ENCODE measurements at regions not wholly inside any gene's neighbourhood (a gene's known extent, or its start where the extent isn't known, plus 50 kb on each side); places are given as distances from the start of the nearest gene placed in this dataset.

DNA sequence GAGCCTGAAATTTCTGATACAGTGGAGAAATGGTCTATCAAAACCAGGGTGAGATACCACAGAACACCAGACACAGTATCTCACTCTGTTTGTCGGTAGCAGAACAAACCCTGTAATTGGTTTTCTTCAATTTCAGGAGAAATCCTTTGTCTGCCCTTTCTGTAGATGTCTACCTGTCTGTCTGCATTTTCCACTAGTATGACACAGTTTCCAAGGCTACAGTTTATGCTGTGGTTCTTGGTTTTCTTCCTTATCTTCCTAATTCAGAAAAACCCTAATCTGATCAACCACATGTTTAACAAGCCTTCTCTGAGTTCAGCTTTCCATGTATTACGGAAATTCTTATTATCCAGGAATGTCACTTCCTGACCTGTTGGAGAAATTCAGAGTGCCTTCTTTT is 70.8 kb downstream of the SCN11A start:
- no peak for DNase-seq (ENCODE audit: low read depth)
- no peak overlapping the region for H3K4me3 ChIP-seq (ENCODE audit: low read length)
- TF ChIP-seq, protein P1, sequence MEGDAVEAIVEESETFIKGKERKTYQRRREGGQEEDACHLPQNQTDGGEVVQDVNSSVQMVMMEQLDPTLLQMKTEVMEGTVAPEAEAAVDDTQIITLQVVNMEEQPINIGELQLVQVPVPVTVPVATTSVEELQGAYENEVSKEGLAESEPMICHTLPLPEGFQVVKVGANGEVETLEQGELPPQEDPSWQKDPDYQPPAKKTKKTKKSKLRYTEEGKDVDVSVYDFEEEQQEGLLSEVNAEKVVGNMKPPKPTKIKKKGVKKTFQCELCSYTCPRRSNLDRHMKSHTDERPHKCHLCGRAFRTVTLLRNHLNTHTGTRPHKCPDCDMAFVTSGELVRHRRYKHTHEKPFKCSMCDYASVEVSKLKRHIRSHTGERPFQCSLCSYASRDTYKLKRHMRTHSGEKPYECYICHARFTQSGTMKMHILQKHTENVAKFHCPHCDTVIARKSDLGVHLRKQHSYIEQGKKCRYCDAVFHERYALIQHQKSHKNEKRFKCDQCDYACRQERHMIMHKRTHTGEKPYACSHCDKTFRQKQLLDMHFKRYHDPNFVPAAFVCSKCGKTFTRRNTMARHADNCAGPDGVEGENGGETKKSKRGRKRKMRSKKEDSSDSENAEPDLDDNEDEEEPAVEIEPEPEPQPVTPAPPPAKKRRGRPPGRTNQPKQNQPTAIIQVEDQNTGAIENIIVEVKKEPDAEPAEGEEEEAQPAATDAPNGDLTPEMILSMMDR (conservative IDR thresholded peaks at IDR 0.05; ENCODE audit: low read length): no peak

DNA sequence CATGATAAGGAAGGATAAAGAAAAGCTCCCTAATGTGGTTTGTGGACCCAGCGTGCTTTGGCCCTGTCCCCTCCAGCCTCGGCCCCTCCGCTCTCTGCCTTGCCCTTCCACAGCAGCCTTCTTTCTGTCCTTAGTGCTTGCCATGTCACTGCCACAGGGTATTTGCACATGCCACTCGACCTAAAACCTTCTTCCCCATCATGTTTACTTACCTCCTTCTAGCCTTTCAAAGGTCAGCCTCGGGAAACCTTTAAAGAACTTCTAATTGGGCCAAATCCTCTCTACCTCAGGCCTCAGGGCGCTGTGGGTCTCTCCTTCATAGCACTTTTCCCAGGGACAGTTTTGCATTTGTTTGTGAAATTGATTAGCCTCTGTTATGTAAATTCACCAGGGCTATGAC is 73.0 kb downstream of the SCN11A start:
- no peak for DNase-seq (ENCODE audit: low read depth)
- H3K4me3 ChIP-seq (ENCODE audit: low read length): no peak overlapping the region
- TF ChIP-seq, protein P1 (conservative IDR thresholded peaks at IDR 0.05; ENCODE audit: low read length): no peak

DNA sequence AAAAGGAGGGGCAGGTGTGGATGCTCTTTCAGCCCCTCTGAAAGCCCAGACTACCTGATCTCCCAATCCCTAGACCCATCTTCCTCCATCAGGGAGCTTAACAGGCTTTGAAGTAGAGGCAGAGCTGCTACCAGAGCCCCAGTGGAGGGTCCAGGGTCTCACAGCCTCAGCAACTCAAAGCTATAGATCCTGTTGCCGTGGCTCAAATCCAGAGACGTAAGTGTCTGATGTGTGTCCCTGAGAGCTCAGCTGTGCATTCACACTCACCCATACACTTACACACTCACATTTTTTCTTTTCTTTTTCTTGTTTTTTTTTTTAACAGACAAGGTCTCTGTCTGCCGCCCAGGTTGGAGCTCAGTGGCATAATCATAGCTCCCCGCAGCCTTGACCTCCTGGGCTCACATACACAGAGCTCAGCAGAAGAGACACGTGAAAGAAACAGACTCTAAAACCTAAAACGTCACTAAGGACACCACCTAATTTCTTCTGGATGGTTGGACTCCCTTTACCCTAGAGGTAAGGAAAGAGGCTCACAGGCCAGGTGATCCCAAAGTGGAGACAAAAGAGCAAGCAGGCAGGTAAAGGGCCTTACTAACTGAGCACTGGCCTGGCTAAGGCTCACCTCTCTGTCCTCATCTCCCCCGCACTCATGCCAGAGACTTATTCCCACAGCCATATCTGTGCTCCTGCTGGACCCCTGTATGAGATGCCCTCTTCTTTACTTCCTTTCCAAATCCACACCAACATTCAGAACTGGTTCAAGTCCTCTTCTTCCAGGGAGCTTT is 80.7 kb downstream of the SCN11A start:
- TF ChIP-seq, protein P1 (conservative IDR thresholded peaks at IDR 0.05; ENCODE audit: low read length): no peak
- no peak overlapping the region for H3K4me3 ChIP-seq (ENCODE audit: low read length)
- no peak for DNase-seq (ENCODE audit: low read depth)

DNA sequence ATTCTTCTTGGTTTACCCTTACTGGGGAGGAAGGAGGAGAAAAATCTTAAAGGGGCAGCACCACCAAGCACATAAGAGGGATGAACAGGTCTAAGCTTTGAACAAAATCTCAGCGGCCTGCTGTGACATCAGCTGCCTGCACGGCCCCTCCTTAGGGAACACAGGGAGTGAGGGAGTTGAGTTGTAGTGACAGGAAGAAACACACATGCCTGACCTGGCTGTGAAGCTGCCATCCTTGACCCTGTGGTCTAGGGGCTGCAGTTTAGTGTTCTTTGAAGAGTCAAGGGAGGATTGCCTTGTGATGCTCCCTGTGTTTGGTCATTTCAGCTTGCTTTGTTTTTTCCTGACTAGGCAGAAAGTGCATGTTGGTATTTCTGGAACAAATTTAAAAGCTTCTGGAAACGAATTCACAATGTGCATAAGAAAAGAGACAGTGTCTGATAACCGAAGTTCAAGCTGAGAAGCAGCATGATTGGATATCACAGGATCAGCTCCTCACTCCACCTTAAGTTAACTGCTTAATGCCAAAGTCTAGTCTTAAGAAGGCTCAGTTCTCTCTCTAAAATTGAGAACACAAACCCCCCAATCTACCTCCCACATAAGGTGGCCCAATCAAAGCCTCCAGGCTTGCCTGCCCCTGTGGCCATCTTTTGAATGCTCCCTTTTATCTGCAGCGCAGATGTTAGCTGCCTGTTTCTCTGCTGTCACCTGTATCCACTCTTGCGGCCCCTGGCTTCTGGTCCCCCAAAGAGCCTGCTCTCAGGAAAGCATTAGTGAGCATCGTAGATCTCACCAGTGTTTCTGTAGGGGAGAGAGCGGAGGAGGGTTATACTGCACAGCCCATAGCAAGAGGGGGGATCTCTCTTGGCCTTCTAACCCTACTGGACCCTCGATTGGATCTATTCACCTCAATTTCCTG is 82.2 kb downstream of the SCN11A start:
- H3K4me3 ChIP-seq (ENCODE audit: low read length): no peak overlapping the region
- TF ChIP-seq, protein P1 (conservative IDR thresholded peaks at IDR 0.05; ENCODE audit: low read length): no peak
- DNase-seq (ENCODE audit: low read depth): no peak

DNA sequence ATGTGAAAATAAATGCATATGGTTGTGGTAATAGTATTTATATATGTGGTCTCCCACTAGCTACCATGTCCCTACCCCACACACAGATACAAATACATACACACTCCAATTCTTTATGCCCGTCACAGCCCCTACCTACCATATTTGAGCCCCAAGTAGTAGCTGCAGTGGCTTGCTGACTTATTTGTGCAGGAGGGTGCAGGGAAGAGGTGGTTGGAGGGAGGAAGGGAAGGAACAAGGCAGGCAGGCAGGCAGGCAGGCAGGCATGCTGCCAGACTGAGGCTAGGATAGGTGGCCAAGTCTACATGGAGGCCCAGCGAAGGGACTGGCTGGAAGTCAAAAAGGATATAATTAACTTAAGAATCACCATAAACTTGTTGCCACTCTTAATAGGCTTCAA is 82.9 kb downstream of the SCN11A start:
- TF ChIP-seq, protein P1 (conservative IDR thresholded peaks at IDR 0.05; ENCODE audit: low read length): no peak
- DNase-seq (ENCODE audit: low read depth): no peak
- no peak overlapping the region for H3K4me3 ChIP-seq (ENCODE audit: low read length)

DNA sequence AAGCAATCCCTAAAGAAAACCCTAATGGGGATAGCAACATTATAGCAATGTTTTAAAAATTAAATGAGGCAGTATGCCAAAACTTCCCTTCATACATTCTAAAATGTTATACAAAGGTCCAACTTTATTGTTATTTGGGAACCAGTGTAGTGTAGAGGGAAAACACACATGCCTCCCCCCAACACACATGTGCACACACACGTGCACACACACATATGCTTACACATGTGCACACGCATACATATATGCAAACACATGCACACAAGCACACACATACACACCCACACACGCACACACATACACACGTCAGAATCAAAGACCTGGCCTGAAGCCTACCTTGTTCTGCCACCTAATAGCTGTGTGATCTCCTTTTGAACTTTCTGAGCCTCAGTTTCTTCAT is 83.3 kb downstream of the SCN11A start:
- TF ChIP-seq, protein P1 (conservative IDR thresholded peaks at IDR 0.05; ENCODE audit: low read length): no peak

DNA sequence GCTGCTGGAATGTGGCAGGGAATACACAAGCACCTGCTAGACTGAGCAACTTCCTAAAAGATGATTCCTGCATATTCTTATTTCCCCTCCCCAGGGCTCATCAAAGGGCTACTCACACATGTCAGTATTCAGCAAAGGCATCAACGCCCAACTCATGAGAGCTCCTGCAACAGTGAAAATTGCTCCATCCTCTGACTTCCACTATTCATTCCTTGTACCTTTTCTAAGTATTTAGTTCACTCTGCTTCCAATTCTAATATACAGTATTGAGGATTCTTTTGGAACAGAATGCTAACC is 84.1 kb downstream of the SCN11A start:
- no peak for DNase-seq (ENCODE audit: low read depth)
- no peak overlapping the region for H3K4me3 ChIP-seq (ENCODE audit: low read length)
- TF ChIP-seq, protein P1 (conservative IDR thresholded peaks at IDR 0.05; ENCODE audit: low read length): no peak

More for the DNA sequence above, 83.3 kb downstream of the SCN11A start:
- H3K4me3 ChIP-seq (ENCODE audit: low read length): no peak overlapping the region
- no peak for DNase-seq (ENCODE audit: low read depth)
